Psoas muscle (tissue), 7 donors: ENCODE measurements at regions not wholly inside any gene's neighbourhood (a gene's known extent, or its start where the extent isn't known, plus 50 kb on each side); places are given as distances from the start of the nearest gene placed in this dataset.
"Not testable (repeated sequence)": the region's sequence is repeated elsewhere in the genome, so short reads cannot be mapped to it uniquely, and the experiment has no call there.

ENCODE experiments used
- ATAC-seq, 4 donors: fragments of 200-7000 bp; cut with Tn5 transposase; one replicate each; pipeline ENCODE4 v1.9.1; 2020; ENCODE audit warnings: moderate library complexity in 3 of 4, mild to moderate bottlenecking in 2 of 4
- DNase-seq, 2 donors: peaks; one replicate each; pipeline ENCODE4 v3.0.0-alpha.2; 2020
- H3K27ac ChIP-seq: fragments of 200-600 bp; one replicate; pipeline ENCODE4 v1.8.0; 2022
- H3K27me3 ChIP-seq, 3 donors: fragments of 200-600 bp in 1 of 3; one replicate each; pipeline versions ENCODE4 v1.6.1 to v1.8.0; 2013 to 2022; ENCODE audit warnings: low read length in 2 of 3, mild to moderate bottlenecking in 2 of 3, moderate library complexity in 1 of 3; ENCODE audit not compliant: insufficient read depth in 3 of 3
- H3K36me3 ChIP-seq, 2 donors: fragments of 200-600 bp in 1 of 2; one replicate each; pipeline versions ENCODE4 v1.6.1 to v1.8.0; 2013 to 2022; ENCODE audit warnings: low read depth in 1 of 2, mild to moderate bottlenecking in 1 of 2, moderate library complexity in 1 of 2; ENCODE audit not compliant: insufficient read depth in 1 of 2
- H3K4me1 ChIP-seq: fragments of 200-600 bp; one replicate; pipeline ENCODE4 v1.8.0; 2022
- H3K4me3 ChIP-seq: fragments of 200-600 bp; one replicate; pipeline ENCODE4 v1.8.0; 2022; ENCODE audit warnings: mild to moderate bottlenecking
- H3K9me3 ChIP-seq: fragments of 200-600 bp; one replicate; pipeline ENCODE4 v1.8.0; 2022
- CTCF ChIP-seq: fragments of 200-600 bp; IDR thresholded peaks from one replicate; pipeline ENCODE4 v1.8.0; 2022; ENCODE audit warnings: antibody characterized with exemption
- WGBS, 3 donors: extraction: QIAGEN DNeasy Blood & Tissue Kit; methylation state at CpG; one replicate each; pipeline versions ENCODE4 v1.1.6 to v1.1.7; 2013; 5-methylcytosine and 5-hydroxymethylcytosine counted together
- intact Hi-C, 2 donors: fragments of 100-400 bp; cut with DNase I; formaldehyde crosslinking; loops; one replicate each; pipeline versions ENCODE4 v1.11.0 to v1.14.2; 2022
- donor health status: healthy with polysubstance abuse.
- donor health status: DM: no; HTN: no; CAD: no; lungs with moderate emphysema.
- donor health status: Bipolar disorder and iron deficiency.
- donor health status: healthy.
- donor health status: DM: yes; HTN: yes; CAD: no.
- donor health status: DM: no; HTN: no; CAD: no.
- donor health status: DM: yes; HTN: yes; CAD: no.

- H3K27me3 ChIP-seq: no peaks in the 10 kb centered on the region
- TF ChIP-seq CTCF: no peak
- no peaks in the 10 kb centered on the region for H3K36me3 ChIP-seq
- intact Hi-C loops: no loop called here
- no peaks in the 10 kb centered on the region for H3K4me1 ChIP-seq
- ATAC-seq (no peak), DNase-seq (no peak)
- no peak overlapping the region for H3K27ac ChIP-seq
- H3K4me3 ChIP-seq: no peak overlapping the region
- WGBS, 3 donors: 67 to 82% (median 72%) methylated on average over 3 of the region's 3 CpGs
- no peaks in the 10 kb centered on the region for H3K9me3 ChIP-seq
Measured at GRCh38 chr12:25412735-25413134, 140.3 kb downstream of the LMNTD1 start.

DNA sequence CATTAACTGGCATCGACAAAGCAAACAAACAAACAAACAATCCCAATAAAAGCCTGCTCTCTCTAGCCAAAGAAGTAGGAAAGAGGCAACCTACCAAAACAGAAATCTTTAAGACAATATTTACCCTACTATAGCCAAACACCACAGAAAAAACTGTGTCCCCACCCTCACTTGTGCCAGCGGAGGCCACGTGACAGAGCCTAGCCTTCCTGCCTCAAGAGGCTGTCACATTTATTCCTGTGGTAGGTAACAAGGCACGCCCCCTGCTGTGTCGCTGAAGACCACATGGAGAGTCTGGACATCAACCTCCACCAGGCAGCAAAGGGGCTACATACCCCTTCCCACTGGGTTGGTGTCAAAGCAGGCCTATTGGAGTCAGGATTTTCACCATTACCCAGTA is 148.1 kb downstream of the LMNTD1 start:
- H3K36me3 ChIP-seq: no peaks in the 10 kb centered on the region
- intact Hi-C loops: no loop called here
- 76 to 80% (median 78%) methylated on average over 5 of the region's 5 CpGs for WGBS, 3 donors
- no peak for TF ChIP-seq CTCF
- H3K27ac ChIP-seq: no peak overlapping the region
- DNase-seq (no peak), ATAC-seq (no peak)
- H3K4me3 ChIP-seq: no peak overlapping the region
- no peaks in the 10 kb centered on the region for H3K9me3 ChIP-seq
- H3K27me3 ChIP-seq: no peaks in the 10 kb centered on the region
- no peaks in the 10 kb centered on the region for H3K4me1 ChIP-seq

DNA sequence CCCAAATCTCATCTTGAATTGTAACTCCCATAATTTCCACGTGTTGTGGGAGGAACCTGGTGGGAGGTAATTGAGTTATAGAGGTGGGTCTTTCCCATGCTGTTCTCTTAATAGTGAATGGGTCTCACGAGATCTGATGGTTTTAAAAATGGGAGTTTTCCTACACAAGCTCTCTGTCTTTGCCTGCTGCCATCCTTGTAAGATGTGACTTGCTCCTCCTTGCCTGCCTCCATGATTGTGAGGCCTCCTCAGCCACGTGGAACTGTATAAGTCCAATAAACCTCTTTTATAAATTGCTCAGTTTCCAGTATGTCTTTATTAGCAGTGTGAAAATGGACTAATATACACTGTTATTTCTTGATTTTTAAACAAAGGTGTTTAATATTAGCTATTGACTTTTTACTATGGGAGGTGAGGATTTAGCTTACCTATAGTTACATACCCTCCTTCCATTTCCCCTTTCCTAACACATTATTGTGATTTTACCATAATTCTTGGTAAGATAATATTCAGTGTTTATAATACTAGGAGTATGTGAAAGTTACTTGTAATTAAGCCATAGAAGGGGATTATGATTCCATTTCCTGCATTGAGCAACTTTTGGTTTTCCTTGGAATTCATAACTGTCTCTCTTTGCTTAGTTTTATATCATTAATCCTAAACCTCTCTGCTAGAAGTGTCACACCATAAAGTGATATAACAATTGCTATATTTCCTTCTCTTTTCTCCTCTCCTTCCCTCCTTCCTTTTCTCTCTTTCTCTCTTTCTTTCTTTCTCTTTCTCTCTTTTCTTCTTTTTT is 151.0 kb upstream of the KRAS start:
- WGBS, 3 donors: 69 to 76% (median 70%) methylated on average over 3 of the region's 3 CpGs
- Histone ChIP-seq H3K27ac (no peak overlapping the region), H3K27me3 (no peaks in the 10 kb centered on the region), H3K36me3 (no peaks in the 10 kb centered on the region), H3K4me1 (no peaks in the 10 kb centered on the region), H3K4me3 (no peak overlapping the region), H3K9me3 (no peaks in the 10 kb centered on the region)
- no peak for ATAC-seq
- DNase-seq: no peak
- intact Hi-C loops: no loop called here
- no peak for TF ChIP-seq CTCF

GRCh38 chr12:25397001-25397400 is 146.3 kb upstream of the KRAS start:
- no peak for ATAC-seq
- intact Hi-C loops: no loop called here
- no peak overlapping the region for H3K4me3 ChIP-seq
- no peak for DNase-seq
- H3K4me1 ChIP-seq: no peaks in the 10 kb centered on the region
- no peaks in the 10 kb centered on the region for H3K27me3 ChIP-seq
- no peaks in the 10 kb centered on the region for H3K9me3 ChIP-seq
- H3K36me3 ChIP-seq: no peaks in the 10 kb centered on the region
- WGBS, 3 donors: 78 to 82% (median 81%) methylated on average over 6 of the region's 6 CpGs
- H3K27ac ChIP-seq: no peak overlapping the region
- no peak for TF ChIP-seq CTCF

DNA sequence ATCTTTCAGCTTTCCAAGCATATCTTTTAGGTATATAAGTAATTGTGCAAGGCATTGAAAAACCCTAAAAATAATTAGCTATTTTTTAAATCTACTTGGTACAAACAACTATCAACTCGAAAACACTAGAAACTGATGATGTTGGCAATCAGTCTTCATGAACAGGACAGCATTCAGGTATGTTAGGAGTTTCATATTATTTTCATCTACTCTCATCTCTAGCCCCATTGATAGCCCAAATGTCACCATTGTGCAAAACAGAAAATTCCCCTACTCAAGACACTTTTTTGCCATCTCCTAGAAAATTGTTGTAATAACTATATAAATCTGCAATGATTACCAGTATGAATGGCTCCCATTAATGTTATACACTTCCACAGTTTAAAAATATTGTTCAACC is 144.5 kb upstream of the KRAS start:
- WGBS, 3 donors: 47 to 90% (median 58%) methylated on average over 1 of the region's 1 CpG
- no peak for TF ChIP-seq CTCF

GRCh38 chr12:25394775-25395174 is 144.0 kb upstream of the KRAS start:
- ATAC-seq, H3K9me3 ChIP-seq, H3K27me3 ChIP-seq, H3K36me3 ChIP-seq, H3K27ac ChIP-seq, H3K4me3 ChIP-seq, H3K4me1 ChIP-seq, DNase-seq, intact Hi-C loops: not testable (repeated sequence)
- WGBS, 3 donors: 80 to 86% (median 83%) methylated on average over 4 of the region's 4 CpGs

More for the DNA sequence above, 144.5 kb upstream of the KRAS start:
- H3K4me3 ChIP-seq: no peak overlapping the region
- no peak overlapping the region for H3K27ac ChIP-seq
- no peaks in the 10 kb centered on the region for H3K4me1 ChIP-seq
- intact Hi-C loops: no loop called here
- ATAC-seq (no peak), DNase-seq (no peak)
- no peaks in the 10 kb centered on the region for H3K27me3 ChIP-seq
- H3K9me3 ChIP-seq: no peaks in the 10 kb centered on the region
- H3K36me3 ChIP-seq: no peaks in the 10 kb centered on the region
